Heart left ventricle (tissue), 13 donors: ENCODE measurements at regions not wholly inside any gene's neighbourhood (a gene's known extent, or its start where the extent isn't known, plus 50 kb on each side); places are given as distances from the start of the nearest gene placed in this dataset.

Experiments used
- CTCF ChIP-seq, 12 donors: fragments of 200-600 bp; sonication (generic) in 4 of 12; IDR thresholded peaks; one replicate each; pipeline versions ENCODE4 v1.5.0 to v1.8.0; 2018 to 2022; ENCODE audit warnings: antibody characterized with exemption in 12 of 12, mild to moderate bottlenecking in 5 of 12
- POLR2A ChIP-seq, 2 donors: fragments of 450-650 bp; IDR thresholded peaks; one replicate each; pipeline ENCODE4 v1.6.1; 2017; ENCODE audit warnings: antibody characterized with exemption in 2 of 2, mild to moderate bottlenecking in 2 of 2, moderate library complexity in 2 of 2
- donor health status: ischemic (EF 13 %, LVEDD 7.1; RV severe dilation, severe dysfunction).
- donor health status: DM: no; HTN: yes; CAD: no.
- donor health status: DM: no; HTN: no; CAD: no.
- donor health status: ischemic (EF 25% LVEDD 6.9; RV normal size, moderate dysfunction).
- donor health status: ischemic (EF 25% LVEDD 5.7; RV mildly dilated, moderate dysfunction).
- donor health status: ischemic (EF 35%, LVEDD 5.7; RV mildly dilated, moderate dysfunction).
- donor health status: nonischemic (EF 11% LVEDD 7.7; RV severe dilation, severe dysfunction).
- donor health status: DM: yes; HTN: yes; CAD: no.
- donor health status: PGD.
- donor health status: ischemic (EF 29% LVEDD 5.4; RV normal size, mild dysfunction).
- donor health status: nonischemic (EF 23%, LVEDD 6.1; RV moderate dilation, normal function).

GRCh38 chr20:16806886-16807285 lies 58.7 kb downstream of the OTOR start:
- TF ChIP-seq POLR2A (IDR thresholded peaks at IDR 0.05) (no peak), CTCF (IDR thresholded peaks at IDR 0.05) (no peak)
